Keratinocyte (primary cell): ENCODE measurements at regions not wholly inside any gene's neighbourhood (a gene's known extent, or its start where the extent isn't known, plus 50 kb on each side); places are given as distances from the start of the nearest gene placed in this dataset.

Experiments used
- DNase-seq: peaks from one replicate; pipeline ENCODE4 v3.0.0-alpha.2; 2011; ENCODE audit warnings: low read depth, missing footprints, low spot score
- FAIRE-seq: peaks from 2 replicates; lab custom pipeline; 2011; peaks lifted over from hg19 to GRCh38; lab: Jason Lieb, UNC
- H2AFZ ChIP-seq: 2 replicates; pipeline ENCODE4 v1.6.0; 2012; ENCODE audit warnings: low read length, control low read depth, inconsistent platforms; ENCODE audit not compliant: control insufficient read depth
- H3K27ac ChIP-seq: 2 replicates; pipeline ENCODE4 v1.5.1; 2011; ENCODE audit warnings: low read length; ENCODE audit not compliant: control insufficient read depth, insufficient read depth
- H3K27me3 ChIP-seq: 3 replicates; pipeline ENCODE4 v1.6.0; 2011; ENCODE audit warnings: low read length; ENCODE audit not compliant: control insufficient read depth, insufficient read depth; ENCODE audit errors: extremely low read depth
- H3K36me3 ChIP-seq, 2 experiments: 2 replicates in 1 of 2; 3 replicates in 1 of 2; pipeline ENCODE4 v1.5.1; 2011; ENCODE audit warnings: low read length in 2 of 2, mild to moderate bottlenecking in 1 of 2; ENCODE audit not compliant: control insufficient read depth in 2 of 2, insufficient read depth in 2 of 2; ENCODE audit errors: extremely low read depth in 1 of 2
- H3K4me1 ChIP-seq: 3 replicates; pipeline ENCODE4 v1.5.1; 2011; ENCODE audit warnings: low read length; ENCODE audit not compliant: control insufficient read depth, insufficient read depth; ENCODE audit errors: extremely low read depth
- H3K4me2 ChIP-seq: 3 replicates; pipeline ENCODE4 v1.6.0; 2011; ENCODE audit warnings: low read depth, low read length; ENCODE audit not compliant: control insufficient read depth, insufficient read depth; ENCODE audit errors: extremely low read depth
- H3K4me3 ChIP-seq, 3 experiments: fragments of 200-600 bp in 1 of 3; sonication (generic) in 1 of 3; 2 replicates in 2 of 3; 3 replicates in 1 of 3; pipeline ENCODE4 v1.5.1; 2011 to 2016; ENCODE audit warnings: low read length in 3 of 3, mild to moderate bottlenecking in 3 of 3, control low read depth in 2 of 3, inconsistent platforms in 1 of 3, low read depth in 1 of 3, mixed read lengths in 1 of 3, mixed run types in 1 of 3, moderate library complexity in 1 of 3; ENCODE audit not compliant: control insufficient read depth in 2 of 3, insufficient read depth in 2 of 3; ENCODE audit errors: extremely low read depth in 1 of 3
- H3K79me2 ChIP-seq: 2 replicates; pipeline ENCODE4 v1.6.0; 2012; ENCODE audit warnings: low read length; ENCODE audit not compliant: control insufficient read depth, insufficient read depth
- H3K9ac ChIP-seq: 3 replicates; pipeline ENCODE4 v1.6.0; 2011; ENCODE audit warnings: low read length; ENCODE audit not compliant: control insufficient read depth, insufficient read depth; ENCODE audit errors: extremely low read depth
- H3K9me1 ChIP-seq: 3 replicates; pipeline ENCODE4 v1.6.0; 2011; ENCODE audit warnings: low read length; ENCODE audit not compliant: control insufficient read depth, insufficient read depth; ENCODE audit errors: extremely low read depth
- H3K9me3 ChIP-seq: 2 replicates; pipeline ENCODE4 v1.5.1; 2012; ENCODE audit warnings: low read depth, low read length; ENCODE audit not compliant: control insufficient read depth
- H4K20me1 ChIP-seq: 3 replicates; pipeline ENCODE4 v1.6.0; 2011; ENCODE audit warnings: low read length; ENCODE audit not compliant: control insufficient read depth, insufficient read depth; ENCODE audit errors: extremely low read depth
- CTCF ChIP-seq, 3 experiments: IDR thresholded peaks in 1 of 3; conservative IDR thresholded peaks in 1 of 3; optimal IDR thresholded peaks in 1 of 3; 2 replicates in 2 of 3; 3 replicates in 1 of 3; pipeline versions ENCODE3 to v1.5.1; 2011; ENCODE audit warnings: low read length in 3 of 3, mild to moderate bottlenecking in 3 of 3, moderate library complexity in 2 of 3, control low read depth in 1 of 3, inconsistent platforms in 1 of 3; ENCODE audit not compliant: insufficient read depth in 2 of 3; ENCODE audit errors: extremely low read depth in 1 of 3
- EZH2 ChIP-seq: IDR thresholded peaks from one replicate; pipeline ENCODE4 v1.6.1; 2012; ENCODE audit warnings: inconsistent platforms, mild to moderate bottlenecking, low read length, moderate library complexity
- dilution Hi-C: fragments of 300-500 bp; cut with MboI; formaldehyde crosslinking; loops from one replicate; pipeline ENCODE4 v1.7.0; 2020; ENCODE audit warnings: low sequenced_read_pairs; ENCODE audit not compliant: extremely low pct_ligation_motif_present

- H2AFZ ChIP-seq, result no peak overlapping the region
These were observed 426.5 kb downstream of the NR2F1-AS1 start for GRCh38 chr5:93154535-93154934.

GRCh38 chr5:93153461-93153860 lies 427.6 kb downstream of the NR2F1-AS1 start:
- no peaks in the 10 kb centered on the region for H3K79me2 ChIP-seq
- no peak for FAIRE-seq
- dilution Hi-C loops, result no loop called here

More at GRCh38 chr5:93154535-93154934, 426.5 kb downstream of the NR2F1-AS1 start:
- Histone ChIP-seq H3K79me2 (no peaks in the 10 kb centered on the region), H3K9ac (no peak overlapping the region), H3K27ac (no peak overlapping the region), H3K4me3 (no peak overlapping the region), H3K9me1 (no peaks in the 10 kb centered on the region), H3K36me3 (no peaks in the 10 kb centered on the region), H3K27me3 (no peaks in the 10 kb centered on the region), H3K4me1 (peaks cover 10% of the 10 kb centered on the region), H3K4me2 (no peak overlapping the region), H3K9me3 (no peaks in the 10 kb centered on the region), H4K20me1 (no peaks in the 10 kb centered on the region)
- TF ChIP-seq CTCF (optimal IDR thresholded peaks at IDR 0.05 in 1 of 3, IDR thresholded peaks at IDR 0.05 in 1 of 3, conservative IDR thresholded peaks at IDR 0.05 in 1 of 3; ENCODE audit: extremely low read depth in 1 of 3, insufficient read depth in 2 of 3, low read length in 3 of 3) (no peak), EZH2 (no peak)
- DNase-seq, result no peak
- dilution Hi-C loops, result no loop called here
- no peak for FAIRE-seq

More at GRCh38 chr5:93153461-93153860, 427.6 kb downstream of the NR2F1-AS1 start:
- Histone ChIP-seq H3K4me1 (peaks cover 10% of the 10 kb centered on the region), H3K27ac (no peak overlapping the region), H3K27me3 (no peaks in the 10 kb centered on the region), H3K9me3 (no peaks in the 10 kb centered on the region), H2AFZ (no peak overlapping the region), H3K9ac (no peak overlapping the region), H4K20me1 (no peaks in the 10 kb centered on the region), H3K9me1 (no peaks in the 10 kb centered on the region), H3K4me2 (no peak overlapping the region), H3K36me3 (no peaks in the 10 kb centered on the region), H3K4me3 (no peak overlapping the region)
- no peak for DNase-seq
- TF ChIP-seq EZH2 (no peak), CTCF (optimal IDR thresholded peaks at IDR 0.05 in 1 of 3, IDR thresholded peaks at IDR 0.05 in 1 of 3, conservative IDR thresholded peaks at IDR 0.05 in 1 of 3; ENCODE audit: extremely low read depth in 1 of 3, insufficient read depth in 2 of 3, low read length in 3 of 3) (no peak)
